T-helper 2 cell (primary cell): ENCODE measurements at regions not wholly inside any gene's neighbourhood (a gene's known extent, or its start where the extent isn't known, plus 50 kb on each side); places are given as distances from the start of the nearest gene placed in this dataset.
A peak's percentile ranks its signal among the peaks of the same experiment; 100 is the strongest.

Experiments used
- DNase-seq, 5 experiments: peaks; one replicate each; pipeline versions ENCODE4 v3.0.0 to v3.0.0-alpha.2; 2012 to 2022

DNA sequence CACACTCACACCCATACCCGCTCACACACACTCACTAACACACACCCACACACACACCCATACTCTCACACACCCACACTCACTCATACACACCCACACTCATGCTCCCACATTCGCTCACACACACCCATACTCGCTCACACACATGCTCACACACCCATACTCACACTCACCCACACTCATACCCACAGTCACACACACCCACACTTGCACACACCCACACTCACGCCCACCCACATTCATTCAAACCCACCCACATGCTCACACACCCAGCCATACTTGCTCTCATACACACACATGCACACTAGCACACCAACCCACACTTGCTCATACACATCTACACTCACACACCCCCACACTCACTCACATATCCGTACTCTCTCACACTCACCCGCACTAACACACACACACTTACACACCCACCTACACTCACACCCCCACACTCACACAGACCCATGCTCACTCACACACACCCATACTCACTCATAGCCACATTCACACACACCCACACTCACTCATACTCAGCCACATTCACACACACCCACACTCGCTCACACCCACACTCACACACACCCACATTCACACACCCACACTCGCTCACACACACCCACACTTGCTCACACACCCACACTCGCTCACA, 322.4 kb upstream of the N4BP1 start:
- DNase-seq: no peak

DNA sequence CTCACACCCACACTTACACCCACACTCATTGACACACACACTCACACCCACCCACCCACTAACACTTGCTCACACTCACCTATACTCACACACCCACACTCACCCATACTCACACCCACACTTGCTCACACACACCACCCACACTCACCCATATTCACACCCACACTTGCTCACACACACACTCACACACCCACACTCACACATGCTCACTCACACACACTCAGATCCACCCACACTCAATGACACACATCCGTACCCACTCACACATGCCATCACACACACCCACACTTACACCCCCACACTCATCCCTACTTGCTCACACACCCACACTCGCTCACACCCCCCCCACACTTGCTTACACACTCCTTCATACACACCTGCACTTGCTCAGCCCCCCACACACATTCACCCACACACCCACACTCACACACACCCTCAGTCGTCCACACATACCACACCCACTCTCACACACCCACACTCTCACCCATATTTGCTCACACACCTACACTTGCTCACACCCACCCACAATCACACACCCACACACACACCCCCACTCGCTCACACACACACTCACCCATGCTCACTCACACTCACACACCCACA, 321.1 kb upstream of the N4BP1 start:
- DNase-seq: no peak

DNA sequence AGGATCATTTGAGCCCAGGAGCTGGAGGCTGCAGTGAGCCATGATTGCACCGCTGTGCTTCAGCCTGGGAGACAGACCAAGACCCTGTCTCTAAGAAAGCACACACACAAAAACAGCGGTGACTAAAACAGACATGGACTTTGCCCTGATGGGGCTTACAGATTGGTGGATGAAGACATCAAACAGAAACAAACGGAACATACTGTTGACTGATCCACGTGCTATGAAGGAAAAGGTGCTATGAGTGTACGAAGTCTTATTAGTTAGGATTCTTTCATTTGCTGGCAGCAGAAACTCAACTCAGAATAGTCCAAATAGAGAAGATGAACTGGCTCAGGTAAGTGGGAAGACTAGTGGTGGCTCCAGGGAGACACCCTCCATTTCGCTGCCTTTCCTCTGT, 309.8 kb upstream of the N4BP1 start:
- DNase-seq: no peak

DNA sequence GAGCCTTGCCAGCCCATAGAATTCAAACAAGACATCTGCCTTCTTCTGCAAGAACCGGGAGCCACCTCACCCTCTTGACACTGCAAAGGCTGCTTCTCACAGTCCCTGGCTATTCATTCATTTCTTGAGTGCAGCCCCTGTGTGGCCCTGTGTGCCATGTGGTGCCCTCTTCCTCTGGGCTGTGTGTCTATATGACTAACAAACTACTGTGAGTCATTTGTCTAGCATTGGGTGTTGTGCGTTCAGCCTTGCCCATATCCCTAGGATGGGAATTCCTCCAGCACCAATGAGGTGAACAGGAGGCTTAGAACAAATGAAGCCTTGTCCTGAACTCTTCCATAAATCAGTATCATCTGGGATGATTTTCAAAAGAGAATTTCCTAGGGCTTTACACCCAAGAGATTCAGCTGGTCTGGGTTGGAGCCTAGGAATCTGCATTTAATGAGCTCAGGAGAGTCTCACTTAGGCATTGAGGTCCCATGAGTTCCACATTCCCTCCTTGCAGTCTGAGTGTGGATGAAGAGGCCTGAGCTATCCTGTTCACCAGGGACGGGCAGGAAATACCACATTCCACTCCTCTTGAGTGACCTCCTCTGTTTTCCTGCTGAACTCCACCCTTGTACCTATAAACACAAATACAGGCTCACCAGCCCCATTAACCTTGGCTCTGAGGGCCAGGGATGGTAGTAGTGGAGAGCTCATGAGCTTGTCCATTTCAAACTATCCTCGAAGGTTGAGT, 308.7 kb upstream of the N4BP1 start:
- DNase-seq: no peak

DNA sequence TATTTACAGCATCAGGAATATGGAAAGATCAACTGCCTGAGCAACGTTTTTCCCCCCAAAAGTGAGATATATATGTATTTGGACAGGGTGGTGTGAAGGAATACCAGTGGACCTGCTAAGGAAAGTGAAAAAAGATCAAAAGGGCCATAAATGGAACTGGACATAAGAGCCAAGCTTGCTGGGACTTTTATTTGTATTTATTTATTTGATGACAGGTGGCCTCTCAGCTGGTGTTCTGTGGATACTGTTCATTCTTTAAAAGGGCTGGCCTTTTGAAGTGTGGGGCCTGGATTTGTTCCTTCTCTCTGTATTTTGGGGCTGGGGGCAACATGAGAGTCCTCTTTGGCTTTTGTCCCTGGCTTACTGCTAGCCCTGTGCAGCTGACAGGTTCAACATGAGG, 306.6 kb upstream of the N4BP1 start:
- no peak for DNase-seq

DNA sequence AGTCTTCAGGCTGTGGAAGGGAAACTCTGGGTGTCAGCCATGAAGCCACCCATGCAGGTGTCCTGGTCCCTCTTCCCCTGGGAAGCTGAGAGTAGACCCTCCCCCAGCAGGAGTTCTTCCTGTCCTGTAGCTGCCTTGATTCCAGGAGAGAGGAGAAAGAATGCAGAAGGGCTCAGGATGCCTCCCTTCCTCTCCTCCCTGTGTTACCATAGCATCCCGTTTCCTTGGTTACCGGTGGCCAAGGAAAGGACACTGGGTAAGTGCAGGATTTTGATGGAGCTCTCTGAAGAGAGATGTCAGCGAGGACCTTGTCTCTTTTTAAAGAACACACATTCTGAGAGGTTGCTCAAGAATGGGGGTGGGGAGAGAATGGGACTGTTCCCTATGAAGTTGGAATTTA, 304.1 kb upstream of the N4BP1 start:
- no peak for DNase-seq

DNA sequence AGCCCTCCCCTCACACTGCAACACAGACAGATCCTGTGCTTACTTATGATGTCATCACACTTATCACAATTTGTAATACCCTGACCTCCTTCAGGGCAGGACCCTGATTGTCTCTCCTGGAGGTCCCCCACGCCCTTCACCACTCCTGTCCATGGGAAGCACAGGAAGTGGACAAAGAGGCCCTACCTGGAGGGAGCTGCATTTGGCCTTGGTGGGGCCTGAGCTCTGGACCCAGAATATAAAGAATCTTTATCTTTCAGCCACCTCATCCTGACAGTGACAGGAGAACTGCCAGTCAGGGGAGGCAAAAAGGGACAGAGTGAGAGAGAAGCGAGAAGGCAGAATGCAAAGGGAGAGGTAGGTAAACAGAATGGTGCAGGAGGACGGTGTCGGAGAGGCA, 303.4 kb upstream of the N4BP1 start:
- DNase-seq: no peak

DNA sequence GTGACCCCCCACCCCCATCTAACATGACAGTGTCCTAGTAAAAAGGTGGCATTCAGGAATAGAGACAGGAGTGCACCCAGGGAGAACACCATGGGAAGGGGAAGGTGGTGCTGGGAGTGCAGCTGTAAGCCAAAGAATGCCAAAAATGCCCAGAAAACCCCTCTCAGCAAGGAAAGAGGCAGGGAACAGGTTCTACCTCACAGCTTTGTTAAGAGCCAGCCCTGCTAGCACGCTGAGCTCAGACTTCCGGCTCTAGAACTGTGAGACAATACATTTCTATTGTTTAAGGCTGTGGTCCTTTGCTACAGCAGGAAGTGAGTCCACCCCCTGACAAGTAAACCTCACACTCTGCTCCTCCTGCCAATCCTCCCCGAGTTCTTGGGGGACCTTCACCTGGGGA, 302.4 kb upstream of the N4BP1 start:
- no peak for DNase-seq

DNA sequence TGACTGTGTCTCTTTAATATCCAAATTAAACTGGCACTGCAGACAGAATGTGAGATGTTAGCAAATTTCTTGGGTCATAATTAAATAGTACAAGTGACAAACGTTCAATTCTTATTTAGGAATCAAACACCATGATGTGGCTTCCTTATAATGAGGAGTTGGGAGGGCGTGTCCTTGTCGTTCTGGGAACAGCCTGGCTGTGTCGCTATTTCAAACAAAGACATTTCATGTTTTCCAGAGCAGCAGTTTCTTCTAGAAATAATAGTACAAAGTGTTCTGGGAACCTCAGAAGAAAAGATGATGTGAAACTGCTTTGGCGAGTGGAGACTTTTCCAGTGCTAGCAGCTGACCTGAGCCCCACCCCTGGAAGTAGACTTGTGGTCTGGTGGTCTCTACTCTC, 301.7 kb upstream of the N4BP1 start:
- DNase-seq: no peak

DNA sequence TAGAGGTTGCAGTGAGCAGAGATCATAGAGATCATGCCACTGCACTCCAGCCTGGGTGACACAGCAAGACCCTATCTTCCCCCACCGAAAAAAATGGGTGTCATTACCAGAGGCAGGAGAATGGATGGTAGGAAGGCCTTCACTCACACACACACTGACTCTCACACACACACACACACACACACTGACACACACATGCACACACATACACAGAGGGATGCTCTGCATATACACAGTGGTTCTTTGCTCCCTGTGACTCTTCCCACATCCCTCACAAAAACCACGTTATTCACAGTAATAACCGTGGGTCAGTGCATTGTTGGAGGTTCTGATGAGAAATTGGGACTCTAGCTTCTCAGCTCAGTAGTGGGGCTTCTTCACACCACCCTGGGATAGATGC, 300.2 kb upstream of the N4BP1 start:
- DNase-seq: no peak

DNA sequence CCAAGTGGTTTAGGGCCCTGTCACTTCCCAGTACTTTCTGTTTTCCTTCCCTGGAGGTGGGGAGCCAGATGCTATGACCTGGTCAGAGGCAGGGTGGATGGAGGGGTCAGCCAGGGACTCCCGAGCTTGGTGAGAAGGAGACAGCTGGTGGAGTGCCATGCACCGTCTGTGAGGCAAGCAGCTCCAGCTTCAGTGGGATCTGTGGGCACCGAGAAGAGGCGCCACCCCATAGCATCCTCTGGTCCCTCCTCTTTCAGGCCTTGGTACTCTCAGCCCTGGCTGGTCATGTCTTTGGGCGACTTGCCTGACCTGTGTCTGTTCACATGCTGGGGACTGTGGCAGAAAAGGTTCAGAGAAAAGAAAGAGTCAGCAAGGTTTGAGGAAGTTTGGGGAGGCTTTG, 299.3 kb upstream of the N4BP1 start:
- no peak for DNase-seq

DNA sequence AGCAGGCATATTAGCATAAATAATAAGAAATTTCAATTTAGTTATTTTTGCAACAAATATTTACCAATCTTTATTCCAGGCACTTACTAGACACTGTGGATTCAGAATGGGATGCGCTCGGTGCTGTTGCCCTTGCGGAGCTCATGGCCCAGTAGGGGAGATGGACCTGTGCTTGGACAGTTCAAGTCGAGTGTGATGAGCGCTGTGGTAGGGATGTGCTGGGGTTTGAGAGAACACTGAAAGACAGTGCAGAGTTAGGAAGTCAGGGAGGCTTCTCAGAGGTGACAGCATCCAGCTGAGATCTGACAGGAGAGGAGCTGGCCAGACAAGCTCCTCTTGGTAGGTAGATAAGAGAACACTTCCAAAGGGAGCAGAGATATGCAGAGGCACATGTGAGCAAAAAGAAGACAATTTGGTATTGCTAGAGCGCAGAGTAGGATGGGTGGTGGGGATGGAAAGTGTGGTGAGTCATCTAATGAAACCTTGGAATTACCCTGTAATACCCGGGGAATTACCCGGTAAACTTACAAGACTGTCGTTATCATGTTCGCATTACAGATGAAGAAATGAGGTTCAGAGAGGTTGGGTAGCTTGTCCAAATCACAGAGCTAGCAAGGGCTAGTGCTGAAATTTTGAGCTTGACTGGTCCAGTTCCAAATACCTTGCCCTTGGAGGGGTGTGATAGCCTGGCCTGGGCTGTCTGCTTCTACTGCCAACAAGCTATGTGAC, 298.1 kb upstream of the N4BP1 start:
- peak in 1 of 5 experiments; percentile 8 for DNase-seq

DNA sequence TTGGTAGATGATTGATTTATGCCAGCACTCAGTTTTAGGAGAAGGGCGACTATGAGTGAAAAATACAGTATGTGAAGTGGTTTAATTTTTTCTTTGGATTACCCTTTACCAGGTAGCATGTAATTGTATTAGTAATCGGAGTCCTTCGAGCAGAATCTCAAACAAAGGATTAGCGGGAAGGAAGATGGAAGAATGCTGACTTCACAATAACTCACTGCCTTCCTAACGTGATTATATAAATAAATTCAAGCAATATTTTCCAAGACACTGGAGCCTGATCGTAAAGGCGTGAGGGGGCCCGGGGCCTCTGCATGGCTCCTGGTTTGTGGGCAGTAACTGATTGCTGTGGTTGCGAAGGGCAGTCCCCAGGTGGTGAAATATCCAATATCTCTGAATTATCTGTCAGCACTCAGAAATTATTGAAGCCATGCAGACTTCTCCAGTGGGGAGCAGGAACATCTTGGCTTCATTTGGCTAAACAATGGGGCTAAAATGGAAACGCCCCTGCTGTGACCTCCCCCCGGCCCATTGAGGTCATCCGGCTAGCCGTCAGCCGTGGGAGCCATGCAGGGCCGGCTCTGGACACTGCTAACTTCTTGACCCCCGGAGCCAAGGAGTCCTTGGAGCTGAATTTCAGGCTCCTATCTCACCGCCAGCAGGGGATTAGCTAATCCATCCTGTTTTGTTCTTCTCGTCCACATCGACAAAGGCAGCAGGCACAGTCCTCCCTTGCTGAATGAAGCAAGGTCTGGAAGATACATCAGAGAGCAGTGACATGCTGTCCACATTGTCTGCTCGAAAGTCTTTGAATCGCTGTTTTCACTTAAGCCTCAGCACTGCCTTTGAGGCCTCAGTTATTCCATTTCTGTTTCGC, 295.9 kb upstream of the N4BP1 start:
- DNase-seq: no peak

DNA sequence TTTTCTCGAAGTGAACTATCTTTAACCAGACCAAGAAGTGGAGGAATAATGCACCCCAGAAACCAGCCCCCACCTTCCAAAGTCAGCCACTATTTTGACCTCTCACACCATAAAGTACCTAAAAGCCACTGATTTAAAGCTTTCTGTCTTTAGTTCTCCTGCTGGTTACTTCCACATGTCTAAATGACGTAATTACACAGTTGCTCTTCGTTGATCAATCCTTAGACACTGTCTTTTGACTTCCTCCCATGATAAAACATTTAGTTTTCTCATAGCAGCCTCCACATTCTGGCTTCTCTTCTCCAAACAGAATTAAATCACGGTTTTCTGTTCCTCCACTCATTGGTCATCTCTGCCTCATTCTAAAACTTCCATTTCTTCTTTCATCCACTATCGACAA, 294.4 kb upstream of the N4BP1 start:
- DNase-seq: no peak

DNA sequence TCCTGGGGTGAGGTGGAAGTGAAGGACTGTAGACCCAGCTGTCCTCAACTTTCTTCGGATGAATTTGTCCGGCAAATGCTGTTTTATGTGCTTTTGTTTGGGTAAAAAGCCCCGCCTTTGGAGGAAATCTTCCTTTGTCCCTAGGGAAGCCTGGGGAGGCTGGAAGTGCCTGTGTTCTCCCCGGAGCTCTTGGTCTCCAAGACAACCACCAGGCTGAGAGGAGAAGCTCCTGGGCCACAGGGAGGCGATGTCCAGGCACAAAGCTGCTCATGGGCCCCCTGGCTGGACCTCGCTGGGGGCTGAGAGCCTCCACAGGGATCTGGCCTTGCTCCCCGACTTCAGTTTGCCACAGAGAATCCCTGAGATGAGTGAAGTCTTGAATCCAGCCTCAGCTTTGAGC, 293.1 kb upstream of the N4BP1 start:
- no peak for DNase-seq

DNA sequence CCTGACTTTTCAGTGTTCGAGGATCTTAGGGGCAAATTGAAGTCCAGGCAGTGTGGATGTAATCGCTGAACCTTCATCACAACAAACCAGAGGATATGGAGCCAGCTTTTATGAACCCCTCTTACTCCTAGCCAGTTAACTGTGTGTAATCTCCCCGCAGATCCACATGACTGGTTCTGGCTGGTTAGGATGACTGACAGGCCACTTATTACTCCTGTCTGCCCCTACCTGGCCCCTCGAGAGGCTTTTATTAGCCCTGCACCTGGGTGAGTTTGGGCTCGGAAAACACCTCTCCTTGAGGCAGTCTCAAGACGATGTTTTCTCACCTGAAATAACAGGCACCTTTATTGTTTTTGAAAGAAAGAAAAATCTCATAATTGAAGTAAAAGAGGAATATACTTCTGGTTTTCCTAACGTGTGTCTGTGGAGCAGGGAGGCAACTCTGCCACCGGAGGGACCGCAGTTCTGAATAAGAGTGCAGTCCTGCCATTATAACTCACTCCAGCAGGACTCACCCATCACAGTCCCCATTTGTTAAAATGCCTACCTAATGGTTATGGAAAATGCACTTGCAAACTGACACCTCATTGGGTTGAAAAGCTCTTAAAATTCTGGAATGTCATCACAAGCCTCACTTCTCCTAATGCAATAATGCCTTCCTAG, 291.9 kb upstream of the N4BP1 start:
- no peak for DNase-seq

DNA sequence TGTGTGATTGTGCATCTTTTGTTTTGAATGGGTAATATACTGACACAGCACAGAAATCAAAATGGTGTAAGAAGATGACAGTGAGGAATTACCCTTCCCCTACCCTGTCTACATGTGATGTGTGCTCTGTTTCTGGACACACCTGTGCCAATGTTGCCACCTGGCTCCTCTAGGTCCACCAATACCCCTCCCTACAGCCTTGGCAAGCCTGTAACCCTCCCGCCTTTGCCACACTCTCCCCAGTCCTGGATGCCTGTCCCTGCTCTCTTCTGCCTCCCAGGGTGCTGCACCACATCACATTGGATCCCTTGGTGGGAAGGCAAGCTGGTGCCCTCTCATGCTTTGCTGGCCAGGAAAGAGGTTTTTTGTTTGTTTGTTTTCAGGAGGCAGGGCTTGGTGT, 289.5 kb upstream of the N4BP1 start:
- DNase-seq: no peak

DNA sequence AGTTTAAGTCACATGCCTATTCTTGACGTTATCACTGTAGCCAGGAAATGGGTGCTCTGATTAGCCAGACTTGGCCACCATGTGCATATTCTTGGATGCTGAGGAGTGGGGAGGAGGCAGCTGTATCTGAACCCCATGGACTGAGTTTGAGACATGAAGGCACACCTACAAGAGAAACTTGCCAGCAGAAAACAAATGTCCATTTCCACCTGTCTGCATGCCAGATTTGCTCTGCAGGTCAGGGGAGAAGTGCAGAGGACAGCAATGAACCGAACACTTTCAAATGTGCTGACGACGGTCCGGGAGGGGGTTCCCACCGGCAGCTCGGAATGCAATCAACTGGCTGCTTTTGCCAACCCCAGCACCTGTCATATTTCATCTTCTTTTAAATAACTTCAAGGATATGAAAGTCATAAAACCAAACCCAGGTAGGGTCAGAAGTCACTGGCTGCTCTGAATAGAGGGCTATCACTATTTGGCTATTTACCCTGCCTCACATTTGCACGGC, 287.8 kb upstream of the N4BP1 start:
- no peak for DNase-seq

DNA sequence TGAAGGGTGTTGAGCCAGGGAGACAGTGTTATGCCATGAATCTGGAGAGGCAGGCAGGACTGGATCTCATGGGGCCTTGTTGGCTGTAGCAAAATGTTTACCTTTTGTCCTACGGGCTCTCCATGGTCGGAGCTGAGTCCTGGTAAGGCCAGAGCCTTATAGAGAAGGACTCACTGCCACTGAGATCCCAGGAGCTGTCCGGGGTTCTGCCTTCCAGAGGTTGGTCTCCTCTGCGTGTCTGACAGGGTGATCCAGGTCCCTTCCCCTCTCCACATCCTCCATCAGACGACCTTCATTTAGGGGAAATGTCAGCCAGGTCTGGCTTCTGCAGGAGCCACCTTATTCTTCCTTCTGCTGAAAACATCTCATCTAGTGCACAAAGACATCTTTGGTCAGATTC, 285.2 kb upstream of the N4BP1 start:
- no peak for DNase-seq

DNA sequence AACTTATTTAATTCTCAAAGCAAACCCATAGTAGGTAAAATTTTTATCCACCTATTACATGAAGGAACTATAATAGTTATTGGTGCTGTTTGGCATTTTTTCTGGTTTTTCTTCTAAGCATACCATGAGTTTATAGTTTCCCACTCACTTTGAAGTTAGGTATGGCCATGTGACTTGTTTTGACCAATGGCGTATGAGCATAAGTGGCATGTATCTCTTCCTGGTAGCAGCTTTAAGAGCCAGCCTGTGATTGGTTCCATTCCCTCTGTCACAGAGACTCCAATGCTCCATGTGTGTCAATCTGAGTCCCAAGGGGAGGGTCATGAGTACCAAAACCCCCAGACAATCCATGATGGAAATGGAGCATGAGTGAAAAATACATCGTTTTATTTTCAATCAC, 282.9 kb upstream of the N4BP1 start:
- DNase-seq: no peak

DNA sequence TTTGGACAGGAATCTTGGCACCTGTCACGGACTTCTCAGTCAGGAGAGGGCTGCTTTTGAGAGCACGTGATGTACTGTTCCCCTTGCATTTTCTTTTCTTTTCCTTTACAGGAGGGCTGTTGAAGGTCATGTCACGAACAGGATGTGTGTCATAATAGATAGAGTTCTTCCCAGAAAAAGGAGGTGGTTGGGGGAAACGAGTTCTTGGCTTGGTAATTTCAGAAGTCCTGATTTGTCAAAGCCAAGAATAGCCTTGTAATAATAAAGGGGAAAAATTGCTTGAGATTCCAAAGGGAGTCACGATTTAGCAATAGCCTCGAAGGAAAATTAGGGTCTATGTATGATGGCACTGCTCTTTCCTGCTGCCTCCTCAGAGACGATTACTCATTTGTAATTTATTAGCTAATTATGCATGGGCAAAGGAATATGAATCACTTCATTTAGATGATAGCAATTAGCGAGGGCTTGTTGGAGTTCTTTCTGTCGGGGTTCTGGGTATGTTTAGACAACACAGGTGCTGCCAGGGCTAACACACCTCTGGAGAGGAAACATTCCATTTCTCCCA, 277.7 kb upstream of the N4BP1 start:
- no peak for DNase-seq

DNA sequence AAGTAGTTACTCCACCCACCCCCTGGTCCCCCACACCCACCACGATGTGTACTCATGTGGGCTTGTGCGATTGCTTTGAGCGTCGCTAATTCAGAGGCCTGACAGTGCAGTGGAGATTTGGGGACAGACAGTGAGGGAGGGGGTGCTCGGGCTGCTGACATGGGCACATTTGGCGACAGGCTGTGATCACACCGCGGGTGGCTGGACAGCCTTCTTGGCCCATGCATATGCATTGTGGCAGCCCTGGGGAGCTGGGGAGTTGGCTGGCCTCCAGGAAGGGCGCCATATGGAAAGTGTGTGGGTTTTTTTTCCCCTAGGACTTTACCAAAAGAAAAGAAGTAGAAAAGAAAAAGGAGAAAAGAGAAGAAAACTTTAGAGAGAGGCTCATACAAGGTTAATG, 275.5 kb upstream of the N4BP1 start:
- no peak for DNase-seq
